GM10266 (cell line): ENCODE measurements at regions not wholly inside any gene's neighbourhood (a gene's known extent, or its start where the extent isn't known, plus 50 kb on each side); places are given as distances from the start of the nearest gene placed in this dataset.

Experiments used
- DNase-seq: peaks from one replicate; pipeline ENCODE4 v3.0.0; 2012; ENCODE audit errors: extremely low spot score
- CTCF ChIP-seq: IDR thresholded peaks from 2 replicates; pipeline ENCODE4 v1.5.1; 2012; ENCODE audit warnings: mild to moderate bottlenecking, low read depth; ENCODE audit not compliant: control insufficient read depth, insufficient read depth; ENCODE audit errors: missing control alignments

DNA sequence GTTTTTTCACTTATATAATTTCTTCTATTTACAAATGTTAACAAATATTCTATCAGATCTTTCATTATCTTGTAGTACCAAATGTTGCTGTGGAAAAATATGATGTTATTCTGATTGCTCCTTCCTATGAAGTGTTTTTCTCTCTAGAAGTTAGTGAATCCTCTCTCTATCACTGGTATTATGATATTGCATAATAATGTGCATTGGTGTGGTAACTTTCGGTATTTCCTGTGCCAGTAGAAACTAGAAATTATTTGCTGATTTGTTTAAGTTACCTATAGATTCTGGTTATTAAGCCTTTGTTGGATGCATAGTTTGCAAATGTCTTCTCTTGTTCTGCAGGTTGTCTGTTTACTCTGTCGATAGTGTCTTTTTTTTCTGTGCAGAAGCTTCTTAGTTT, 342.5 kb downstream of the CENPW start:
- no peak for TF ChIP-seq CTCF
- no peak for DNase-seq

- no peak for DNase-seq
- no peak for TF ChIP-seq CTCF
Measured at GRCh38 chr6:126685182-126685581, 345.3 kb downstream of the CENPW start.

DNA sequence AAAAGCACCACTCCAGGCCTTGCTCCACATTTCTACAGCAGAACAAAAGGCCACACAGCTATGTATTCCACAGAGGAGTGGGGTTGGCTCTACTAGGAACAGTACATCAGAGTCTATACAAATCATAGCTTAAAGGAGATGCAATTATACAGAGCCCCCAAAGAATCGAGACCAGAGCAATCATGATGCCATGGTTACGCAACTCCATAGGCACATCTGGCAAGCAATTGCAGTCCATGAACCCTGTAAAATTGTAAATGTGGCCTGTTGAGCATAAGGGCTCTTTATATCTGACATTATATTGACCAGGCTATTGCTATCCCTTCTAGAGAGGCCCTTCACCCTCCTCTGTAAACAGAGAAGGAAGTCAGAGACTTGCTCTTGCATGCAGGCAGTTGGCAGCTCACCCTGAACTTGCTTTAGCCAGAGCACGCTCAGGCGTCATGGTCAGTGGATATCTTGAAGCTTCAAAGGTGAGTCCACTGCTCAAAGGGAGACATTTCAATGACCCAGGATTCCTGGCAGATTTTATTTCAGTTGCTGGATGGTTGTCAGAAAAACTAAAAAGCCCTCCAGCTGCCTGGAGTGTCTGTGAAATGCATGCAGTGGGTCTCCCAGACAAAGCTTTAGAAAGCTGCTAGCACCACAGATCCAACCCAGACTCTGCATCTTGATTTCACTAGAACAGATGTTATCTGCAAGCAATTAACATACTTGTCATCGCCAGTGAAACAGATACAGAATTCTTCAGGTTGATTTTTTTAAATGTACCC, 357.2 kb downstream of the CENPW start:
- DNase-seq, result no peak
- TF ChIP-seq CTCF, result no peak

DNA sequence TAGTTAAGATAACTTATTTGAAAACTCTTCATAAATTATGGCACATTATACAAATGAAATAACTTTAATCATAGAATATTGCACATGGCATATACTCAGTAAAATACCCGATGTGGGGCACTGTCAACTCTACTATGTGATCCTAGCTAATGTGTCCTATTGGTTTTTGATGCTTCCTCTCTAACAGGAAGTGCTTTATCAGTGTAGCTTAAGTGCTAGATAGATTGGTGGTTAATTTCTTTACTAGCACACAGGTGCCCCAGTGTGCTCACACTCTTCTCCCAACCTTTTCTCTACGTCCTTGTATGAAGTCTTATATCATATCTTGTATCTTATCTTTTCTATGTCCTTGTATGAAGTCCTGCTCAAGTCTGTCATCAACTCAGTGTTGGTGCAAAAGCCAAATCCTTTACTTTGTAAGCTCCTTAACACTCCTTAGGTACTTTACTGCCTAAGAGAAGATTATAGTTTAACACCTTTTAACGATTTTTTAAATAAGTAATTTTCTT, 358.9 kb downstream of the CENPW start:
- no peak for DNase-seq
- TF ChIP-seq CTCF, result no peak

GRCh38 chr6:126701676-126702560, 362.0 kb downstream of the CENPW start:
- DNase-seq, result no peak
- TF ChIP-seq CTCF, result no peak

GRCh38 chr6:126716032-126716431, 376.1 kb downstream of the CENPW start:
- TF ChIP-seq CTCF, result no peak
- no peak for DNase-seq
